Heart left ventricle (tissue), 16 donors: ENCODE measurements at regions not wholly inside any gene's neighbourhood (a gene's known extent, or its start where the extent isn't known, plus 50 kb on each side); places are given as distances from the start of the nearest gene placed in this dataset.

Source experiments
- ATAC-seq, 4 donors: fragments of 200-7000 bp; cut with Tn5 transposase; one replicate each; pipeline ENCODE4 v1.9.1; 2020 to 2022; ENCODE audit warnings: moderate library complexity in 4 of 4, mild to moderate bottlenecking in 3 of 4, moderate number of reproducible peaks in 1 of 4
- DNase-seq, 5 donors: peaks; one replicate each; pipeline ENCODE4 v3.0.0-alpha.2; 2020
- H3K27ac ChIP-seq, 12 donors: fragments of 200-600 bp; sonication (generic) in 4 of 12; one replicate each; pipeline versions ENCODE4 v1.5.0 to v1.8.0; 2016 to 2022; ENCODE audit warnings: mild to moderate bottlenecking in 2 of 12
- H3K27me3 ChIP-seq, 9 donors: fragments of 200-600 bp; sonication (generic) in 2 of 9; one replicate each; pipeline versions ENCODE4 v1.5.1 to v1.8.0; 2016 to 2022; ENCODE audit warnings: mild to moderate bottlenecking in 3 of 9
- H3K36me3 ChIP-seq, 9 donors: fragments of 200-600 bp; sonication (generic) in 2 of 9; one replicate each; pipeline versions ENCODE4 v1.5.0 to v1.8.0; 2018 to 2022; ENCODE audit warnings: mild to moderate bottlenecking in 2 of 9
- H3K4me1 ChIP-seq, 12 donors: fragments of 200-600 bp; sonication (generic) in 4 of 12; one replicate each; pipeline versions ENCODE4 v1.5.0 to v1.8.0; 2016 to 2022; ENCODE audit warnings: mild to moderate bottlenecking in 3 of 12
- H3K4me3 ChIP-seq, 12 donors: fragments of 200-600 bp; sonication (generic) in 4 of 12; one replicate each; pipeline versions ENCODE4 v1.5.0 to v1.8.0; 2017 to 2022; ENCODE audit warnings: mild to moderate bottlenecking in 9 of 12, moderate library complexity in 4 of 12
- H3K9me3 ChIP-seq, 12 donors: fragments of 200-600 bp; sonication (generic) in 4 of 12; one replicate each; pipeline versions ENCODE4 v1.5.0 to v1.8.0; 2016 to 2022; ENCODE audit warnings: mild to moderate bottlenecking in 1 of 12
- POLR2A ChIP-seq, 2 donors: fragments of 450-650 bp; IDR thresholded peaks; one replicate each; pipeline ENCODE4 v1.6.1; 2017; ENCODE audit warnings: antibody characterized with exemption in 2 of 2, mild to moderate bottlenecking in 2 of 2, moderate library complexity in 2 of 2
- WGBS, 4 donors: extraction: QIAGEN DNeasy Blood & Tissue Kit in 2 of 4; methylation state at CpG; one replicate each; pipeline versions ENCODE4 v1.1.5 to v1.1.7; 2013 to 2018; 5-methylcytosine and 5-hydroxymethylcytosine counted together
- intact Hi-C, 10 donors: fragments of 100-400 bp; cut with DNase I; formaldehyde crosslinking; loops; one replicate each; pipeline versions ENCODE4 v1.11.1 to v1.14.2; 2022
- TF ChIP-seq, protein P1 (sequence below), 12 donors: fragments of 200-600 bp; sonication (generic) in 4 of 12; IDR thresholded peaks; one replicate each; pipeline versions ENCODE4 v1.5.0 to v1.8.0; 2018 to 2022; ENCODE audit warnings: antibody characterized with exemption in 12 of 12, mild to moderate bottlenecking in 5 of 12
- donor health status: ischemic (EF 13 %, LVEDD 7.1; RV severe dilation, severe dysfunction).
- donor health status: healthy with polysubstance abuse.
- donor health status: DM: no; HTN: yes; CAD: no.
- donor health status: DM: no; HTN: no; CAD: no.
- donor health status: ischemic (EF 25% LVEDD 6.9; RV normal size, moderate dysfunction).
- donor health status: ischemic (EF 25% LVEDD 5.7; RV mildly dilated, moderate dysfunction).
- donor health status: healthy.
- donor health status: DM: yes; HTN: yes; CAD: no.
- donor health status: ischemic (EF 35%, LVEDD 5.7; RV mildly dilated, moderate dysfunction).
- donor health status: nonischemic (EF 11% LVEDD 7.7; RV severe dilation, severe dysfunction).
- donor health status: DM: yes; HTN: yes; CAD: no.
- donor health status: PGD.
- donor health status: ischemic (EF 29% LVEDD 5.4; RV normal size, mild dysfunction).
- donor health status: nonischemic (EF 23%, LVEDD 6.1; RV moderate dilation, normal function).

DNA sequence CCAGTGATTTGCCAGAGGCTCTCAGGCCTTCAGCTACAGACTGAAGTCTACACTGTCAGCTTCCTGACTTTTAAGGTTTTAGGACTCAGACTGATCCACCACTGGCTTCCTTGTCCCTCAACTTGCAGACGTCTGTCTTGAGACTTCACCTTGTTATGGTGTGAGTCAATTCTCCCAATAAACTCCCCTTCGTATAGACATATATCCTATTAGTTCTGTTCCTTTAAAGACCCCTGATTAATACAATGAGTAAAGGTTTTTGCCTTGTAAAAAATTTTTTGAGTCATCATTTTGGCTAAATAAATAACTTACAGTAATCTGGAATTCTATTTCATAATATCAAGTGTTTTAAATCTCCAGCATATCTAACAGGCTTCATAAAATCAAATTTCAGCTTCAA lies 956.3 kb upstream of the CDH6 start:
- 61 to 80% (median 69%) methylated on average over 2 of the region's 2 CpGs for WGBS, 4 donors
- intact Hi-C loops: no loop called here
- DNase-seq (no peak), ATAC-seq (no peak)
- Histone ChIP-seq H3K9me3 (peaks cover 0 to 11% (median 0%) of the 10 kb centered on the region in 12 donors), H3K36me3 (no peaks in the 10 kb centered on the region), H3K27ac (no peak overlapping the region), H3K4me1 (no peaks in the 10 kb centered on the region), H3K27me3 (no peaks in the 10 kb centered on the region), H3K4me3 (no peak overlapping the region)
- no peak for TF ChIP-seq POLR2A (IDR thresholded peaks at IDR 0.05)
- TF ChIP-seq, protein P1, sequence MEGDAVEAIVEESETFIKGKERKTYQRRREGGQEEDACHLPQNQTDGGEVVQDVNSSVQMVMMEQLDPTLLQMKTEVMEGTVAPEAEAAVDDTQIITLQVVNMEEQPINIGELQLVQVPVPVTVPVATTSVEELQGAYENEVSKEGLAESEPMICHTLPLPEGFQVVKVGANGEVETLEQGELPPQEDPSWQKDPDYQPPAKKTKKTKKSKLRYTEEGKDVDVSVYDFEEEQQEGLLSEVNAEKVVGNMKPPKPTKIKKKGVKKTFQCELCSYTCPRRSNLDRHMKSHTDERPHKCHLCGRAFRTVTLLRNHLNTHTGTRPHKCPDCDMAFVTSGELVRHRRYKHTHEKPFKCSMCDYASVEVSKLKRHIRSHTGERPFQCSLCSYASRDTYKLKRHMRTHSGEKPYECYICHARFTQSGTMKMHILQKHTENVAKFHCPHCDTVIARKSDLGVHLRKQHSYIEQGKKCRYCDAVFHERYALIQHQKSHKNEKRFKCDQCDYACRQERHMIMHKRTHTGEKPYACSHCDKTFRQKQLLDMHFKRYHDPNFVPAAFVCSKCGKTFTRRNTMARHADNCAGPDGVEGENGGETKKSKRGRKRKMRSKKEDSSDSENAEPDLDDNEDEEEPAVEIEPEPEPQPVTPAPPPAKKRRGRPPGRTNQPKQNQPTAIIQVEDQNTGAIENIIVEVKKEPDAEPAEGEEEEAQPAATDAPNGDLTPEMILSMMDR (IDR thresholded peaks at IDR 0.05): no peak

DNA sequence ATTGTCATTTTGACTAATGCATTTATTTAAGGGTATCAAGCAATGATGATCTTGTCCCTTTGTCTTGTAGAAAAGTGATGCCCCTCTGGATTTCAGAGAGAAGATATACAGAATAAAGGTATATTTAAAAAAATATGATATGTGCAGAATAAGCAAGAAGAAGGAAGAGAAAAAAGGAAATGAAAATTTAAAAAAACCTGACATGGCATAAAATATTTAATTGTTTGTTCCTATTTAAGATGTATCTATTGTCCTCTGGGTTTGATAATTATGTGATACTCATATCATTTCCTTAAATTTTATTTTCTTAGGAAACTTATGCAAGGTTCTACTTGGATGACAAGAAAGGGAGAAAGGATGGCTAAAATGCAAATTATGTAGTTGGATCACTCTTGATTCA lies 983.7 kb upstream of the CDH6 start:
- no peak for DNase-seq
- no peaks in the 10 kb centered on the region for H3K36me3 ChIP-seq
- H3K4me3 ChIP-seq: no peak overlapping the region
- H3K27ac ChIP-seq: no peak overlapping the region
- H3K9me3 ChIP-seq: peaks cover 0 to 20% (median 0%) of the 10 kb centered on the region in 12 donors
- H3K27me3 ChIP-seq: no peaks in the 10 kb centered on the region
- ATAC-seq: no peak
- TF ChIP-seq POLR2A (IDR thresholded peaks at IDR 0.05): no peak
- TF ChIP-seq, protein P1 (IDR thresholded peaks at IDR 0.05): no peak
- intact Hi-C loops: no loop called here
- no peaks in the 10 kb centered on the region for H3K4me1 ChIP-seq

GRCh38 chr5:30197662-30198061 lies 995.8 kb upstream of the CDH6 start:
- no peaks in the 10 kb centered on the region for H3K36me3 ChIP-seq
- no peaks in the 10 kb centered on the region for H3K4me1 ChIP-seq
- WGBS, 4 donors: 80 to 95% (median 83%) methylated on average over 3 of the region's 3 CpGs
- intact Hi-C loops: no loop called here
- H3K4me3 ChIP-seq: no peak overlapping the region
- H3K27ac ChIP-seq: no peak overlapping the region
- peaks cover 0 to 15% (median 0%) of the 10 kb centered on the region in 12 donors for H3K9me3 ChIP-seq
- no peaks in the 10 kb centered on the region for H3K27me3 ChIP-seq
- no peak for DNase-seq
- no peak for ATAC-seq
- TF ChIP-seq POLR2A (IDR thresholded peaks at IDR 0.05): no peak
- TF ChIP-seq, protein P1 (IDR thresholded peaks at IDR 0.05): no peak

GRCh38 chr5:30195036-30195435 lies 998.5 kb upstream of the CDH6 start:
- intact Hi-C loops: no loop called here
- Histone ChIP-seq H3K36me3 (no peaks in the 10 kb centered on the region), H3K4me3 (no peak overlapping the region), H3K27me3 (no peaks in the 10 kb centered on the region), H3K27ac (no peak overlapping the region), H3K4me1 (no peaks in the 10 kb centered on the region), H3K9me3 (peaks cover 0 to 15% (median 0%) of the 10 kb centered on the region in 12 donors)
- ATAC-seq (no peak), DNase-seq (no peak)
- no peak for TF ChIP-seq POLR2A (IDR thresholded peaks at IDR 0.05)
- TF ChIP-seq, protein P1 (IDR thresholded peaks at IDR 0.05): no peak
- 57 to 66% (median 62%) methylated on average over 2 of the region's 2 CpGs for WGBS, 4 donors
